ENCODE measurements at regions not wholly inside any gene's neighbourhood (a gene's known extent, or its start where the extent isn't known, plus 50 kb on each side); places are given as distances from the start of the nearest gene placed in this dataset.

GRCh38 chr15:61624950-61625349, 395.8 kb upstream of the RORA start:
- Histone ChIP-seq H3K36me3 (no peaks in the 10 kb centered on the region), H3K4me1 (no peaks in the 10 kb centered on the region), H3K27ac (no peak overlapping the region), H3K27me3 (no peaks in the 10 kb centered on the region), H3K4me3 (no peak overlapping the region), H3K9me3 (no peaks in the 10 kb centered on the region)
- no peak for DNase-seq
- TF ChIP-seq POLR2AphosphoS5 (IDR thresholded peaks at IDR 0.05), result no peak
- TF ChIP-seq EP300 (IDR thresholded peaks at IDR 0.05; ENCODE audit: low read depth), result no peak
- no peak for TF ChIP-seq POLR2A (IDR thresholded peaks at IDR 0.05)
- TF ChIP-seq CTCF (IDR thresholded peaks at IDR 0.05), result no peak
- intact Hi-C loops (cut with DNase I; ENCODE audit: low total_unique reads) (no loop called here), in situ Hi-C loops (cut with MboI; ENCODE audit: low pct_ligation_motif_present in 1 of 4, low pct_unique_long_range_greater_than_20kb in 1 of 4, low sequenced_read_pairs in 3 of 4) (no loop called here)
- WGBS, 2 donors (ENCODE audit: low coverage in 1 of 2), result 81 to 94% methylated on average over 4 to 7 of the region's 7 CpGs

- in situ Hi-C loops (cut with MboI; ENCODE audit: low pct_ligation_motif_present in 1 of 4, low pct_unique_long_range_greater_than_20kb in 1 of 4, low sequenced_read_pairs in 3 of 4), result no loop called here
- 60 to 80% methylated on average over 4 to 15 of the region's 15 CpGs for WGBS, 2 donors (ENCODE audit: low coverage in 1 of 2)
Observed at GRCh38 chr15:61623746-61624145, 394.6 kb upstream of the RORA start.

GRCh38 chr15:61621865-61622264, 392.8 kb upstream of the RORA start:
- H3K27me3 ChIP-seq, result no peaks in the 10 kb centered on the region
- H3K27ac ChIP-seq, result no peak overlapping the region
- in situ Hi-C loops (cut with MboI; ENCODE audit: low pct_ligation_motif_present in 1 of 4, low pct_unique_long_range_greater_than_20kb in 1 of 4, low sequenced_read_pairs in 3 of 4), result no loop called here
- intact Hi-C loops (cut with DNase I; ENCODE audit: low total_unique reads), result no loop called here
- no peaks in the 10 kb centered on the region for H3K36me3 ChIP-seq
- no peaks in the 10 kb centered on the region for H3K4me1 ChIP-seq
- no peaks in the 10 kb centered on the region for H3K9me3 ChIP-seq
- 91 to 100% methylated on average over 2 of the region's 2 CpGs for WGBS, 2 donors (ENCODE audit: low coverage in 1 of 2)
- DNase-seq, result no peak
- TF ChIP-seq POLR2AphosphoS5 (IDR thresholded peaks at IDR 0.05), result no peak
- no peak for TF ChIP-seq CTCF (IDR thresholded peaks at IDR 0.05)
- TF ChIP-seq POLR2A (IDR thresholded peaks at IDR 0.05), result no peak
- no peak for TF ChIP-seq EP300 (IDR thresholded peaks at IDR 0.05; ENCODE audit: low read depth)
- no peak overlapping the region for H3K4me3 ChIP-seq

More at GRCh38 chr15:61623746-61624145, 394.6 kb upstream of the RORA start:
- Histone ChIP-seq H3K9me3 (no peaks in the 10 kb centered on the region), H3K27me3 (no peaks in the 10 kb centered on the region), H3K4me1 (no peaks in the 10 kb centered on the region), H3K4me3 (no peak overlapping the region), H3K36me3 (no peaks in the 10 kb centered on the region), H3K27ac (no peak overlapping the region)
- DNase-seq, result no peak
- no peak for TF ChIP-seq POLR2A (IDR thresholded peaks at IDR 0.05)
- no peak for TF ChIP-seq CTCF (IDR thresholded peaks at IDR 0.05)
- no peak for TF ChIP-seq EP300 (IDR thresholded peaks at IDR 0.05; ENCODE audit: low read depth)
- TF ChIP-seq POLR2AphosphoS5 (IDR thresholded peaks at IDR 0.05), result no peak
- intact Hi-C loops (cut with DNase I; ENCODE audit: low total_unique reads), result no loop called here

- no peaks in the 10 kb centered on the region for H3K27me3 ChIP-seq
- no peaks in the 10 kb centered on the region for H3K4me1 ChIP-seq
- H3K36me3 ChIP-seq, result no peaks in the 10 kb centered on the region
- in situ Hi-C loops (cut with MboI; ENCODE audit: low pct_ligation_motif_present in 1 of 4, low pct_unique_long_range_greater_than_20kb in 1 of 4, low sequenced_read_pairs in 3 of 4) (no loop called here), intact Hi-C loops (cut with DNase I; ENCODE audit: low total_unique reads) (no loop called here)
- H3K27ac ChIP-seq, result no peak overlapping the region
- no peaks in the 10 kb centered on the region for H3K9me3 ChIP-seq
- no peak overlapping the region for H3K4me3 ChIP-seq
- DNase-seq, result no peak
- TF ChIP-seq CTCF (IDR thresholded peaks at IDR 0.05), result peak; percentile 15 to 40 (median 39)
- no peak for TF ChIP-seq POLR2A (IDR thresholded peaks at IDR 0.05)
- 3% methylated on average over 2 of the region's 2 CpGs; no CpG with 5 or more reads in 1 of the 2 donors for WGBS, 2 donors (ENCODE audit: low coverage in 1 of 2)
Observed at GRCh38 chr15:61621146-61621545, 392.0 kb upstream of the RORA start.
